HCT116 (cell line): ENCODE measurements at regions not wholly inside any gene's neighbourhood (a gene's known extent, or its start where the extent isn't known, plus 50 kb on each side); places are given as distances from the start of the nearest gene placed in this dataset.

Source experiments
- EZH2phosphoT487 ChIP-seq: fragments of 200-600 bp; IDR thresholded peaks from 2 replicates; pipeline ENCODE4 v1.6.1; 2018; ENCODE audit warnings: antibody characterized with exemption, borderline replicate concordance
- FOSL1 ChIP-seq: IDR thresholded peaks from 2 replicates; pipeline ENCODE4 v1.6.1; 2012; ENCODE audit warnings: low read depth
- JUND ChIP-seq: IDR thresholded peaks from 2 replicates; pipeline ENCODE4 v1.6.1; 2012
- POLR2A ChIP-seq: IDR thresholded peaks from 2 replicates; pipeline ENCODE4 v1.7.0; 2011; ENCODE audit warnings: borderline replicate concordance; ENCODE audit not compliant: insufficient read depth, insufficient read length; ENCODE audit errors: extremely low read depth
- POLR2AphosphoS5 ChIP-seq: IDR thresholded peaks from 2 replicates; pipeline ENCODE4 v1.6.1; 2011; ENCODE audit warnings: mild to moderate bottlenecking, low read depth, low read length, moderate library complexity
- RAD21 ChIP-seq: IDR thresholded peaks from 2 replicates; pipeline ENCODE4 v1.6.1; 2012; ENCODE audit warnings: low read depth, mild to moderate bottlenecking
- SIN3A ChIP-seq: IDR thresholded peaks from 2 replicates; pipeline ENCODE4 v1.6.1; 2012; ENCODE audit warnings: low read depth
- SP1 ChIP-seq: IDR thresholded peaks from 2 replicates; pipeline ENCODE4 v1.6.1; 2012; ENCODE audit warnings: low read depth
- TF ChIP-seq, protein P1 (sequence below), 3 experiments: fragments of 200-600 bp in 1 of 3; sonication (generic) in 1 of 3; IDR thresholded peaks in 2 of 3; conservative IDR thresholded peaks in 1 of 3; 2 replicates each; pipeline ENCODE4 v1.5.1; 2012 to 2017; ENCODE audit warnings: low read depth in 2 of 3, low read length in 2 of 3, antibody characterized with exemption in 1 of 3, borderline replicate concordance in 1 of 3, control low read depth in 1 of 3, mild to moderate bottlenecking in 1 of 3, mixed read lengths in 1 of 3, mixed run types in 1 of 3, moderate library complexity in 1 of 3; ENCODE audit not compliant: insufficient read depth in 1 of 3
- TF ChIP-seq, protein P2 (sequence below): IDR thresholded peaks from 2 replicates; pipeline ENCODE4 v1.6.1; 2012

DNA sequence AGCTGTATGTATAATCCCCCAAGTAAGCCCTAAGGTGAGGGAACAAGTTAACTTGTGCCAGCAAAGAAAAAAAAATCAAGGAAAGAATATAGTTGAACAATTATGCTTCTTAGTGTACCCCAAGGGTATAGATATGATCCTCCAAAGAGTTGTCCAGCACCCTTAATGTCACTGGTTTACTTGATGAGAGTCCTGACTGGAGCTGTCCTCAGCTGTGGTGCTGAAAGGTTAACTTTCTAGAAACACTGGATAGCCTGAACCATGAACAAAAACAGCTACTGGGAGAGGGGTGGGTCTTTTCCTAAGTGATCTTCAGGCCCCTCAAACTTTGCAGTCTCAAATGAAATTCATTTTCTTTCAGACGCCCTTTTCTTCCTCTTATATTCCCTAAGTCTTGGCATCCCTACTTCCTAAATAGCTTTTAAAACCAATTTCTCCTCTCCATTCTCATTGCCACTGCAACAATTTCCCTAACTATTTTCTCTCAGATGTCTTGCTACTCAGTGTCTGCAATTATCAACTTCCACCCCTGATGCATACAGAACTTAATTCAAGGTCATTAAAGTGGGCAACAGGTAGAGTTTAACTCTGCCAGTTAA is 83.5 kb upstream of the PROKR2 start:
- TF ChIP-seq RAD21 (no peak), JUND (no peak), POLR2AphosphoS5 (no peak), POLR2A (no peak), SIN3A (no peak), SP1 (no peak), EZH2phosphoT487 (no peak), FOSL1 (no peak)
- TF ChIP-seq, protein P1, sequence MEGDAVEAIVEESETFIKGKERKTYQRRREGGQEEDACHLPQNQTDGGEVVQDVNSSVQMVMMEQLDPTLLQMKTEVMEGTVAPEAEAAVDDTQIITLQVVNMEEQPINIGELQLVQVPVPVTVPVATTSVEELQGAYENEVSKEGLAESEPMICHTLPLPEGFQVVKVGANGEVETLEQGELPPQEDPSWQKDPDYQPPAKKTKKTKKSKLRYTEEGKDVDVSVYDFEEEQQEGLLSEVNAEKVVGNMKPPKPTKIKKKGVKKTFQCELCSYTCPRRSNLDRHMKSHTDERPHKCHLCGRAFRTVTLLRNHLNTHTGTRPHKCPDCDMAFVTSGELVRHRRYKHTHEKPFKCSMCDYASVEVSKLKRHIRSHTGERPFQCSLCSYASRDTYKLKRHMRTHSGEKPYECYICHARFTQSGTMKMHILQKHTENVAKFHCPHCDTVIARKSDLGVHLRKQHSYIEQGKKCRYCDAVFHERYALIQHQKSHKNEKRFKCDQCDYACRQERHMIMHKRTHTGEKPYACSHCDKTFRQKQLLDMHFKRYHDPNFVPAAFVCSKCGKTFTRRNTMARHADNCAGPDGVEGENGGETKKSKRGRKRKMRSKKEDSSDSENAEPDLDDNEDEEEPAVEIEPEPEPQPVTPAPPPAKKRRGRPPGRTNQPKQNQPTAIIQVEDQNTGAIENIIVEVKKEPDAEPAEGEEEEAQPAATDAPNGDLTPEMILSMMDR (IDR thresholded peaks at IDR 0.05 in 2 of 3, conservative IDR thresholded peaks at IDR 0.05 in 1 of 3; ENCODE audit: borderline replicate concordance in 1 of 3, insufficient read depth in 1 of 3, low read depth in 2 of 3, low read length in 2 of 3): no peak
- TF ChIP-seq, protein P2, sequence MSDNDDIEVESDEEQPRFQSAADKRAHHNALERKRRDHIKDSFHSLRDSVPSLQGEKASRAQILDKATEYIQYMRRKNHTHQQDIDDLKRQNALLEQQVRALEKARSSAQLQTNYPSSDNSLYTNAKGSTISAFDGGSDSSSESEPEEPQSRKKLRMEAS: no peak
